Keratinocyte (primary cell): ENCODE measurements at regions not wholly inside any gene's neighbourhood (a gene's known extent, or its start where the extent isn't known, plus 50 kb on each side); places are given as distances from the start of the nearest gene placed in this dataset.

Experiments
- DNase-seq: peaks from one replicate; pipeline ENCODE4 v3.0.0-alpha.2; 2011; ENCODE audit warnings: low read depth, missing footprints, low spot score
- FAIRE-seq: peaks from 2 replicates; lab custom pipeline; 2011; peaks lifted over from hg19 to GRCh38; lab: Jason Lieb, UNC
- H2AFZ ChIP-seq: 2 replicates; pipeline ENCODE4 v1.6.0; 2012; ENCODE audit warnings: low read length, control low read depth, inconsistent platforms; ENCODE audit not compliant: control insufficient read depth
- H3K27ac ChIP-seq: 2 replicates; pipeline ENCODE4 v1.5.1; 2011; ENCODE audit warnings: low read length; ENCODE audit not compliant: control insufficient read depth, insufficient read depth
- H3K27me3 ChIP-seq: 3 replicates; pipeline ENCODE4 v1.6.0; 2011; ENCODE audit warnings: low read length; ENCODE audit not compliant: control insufficient read depth, insufficient read depth; ENCODE audit errors: extremely low read depth
- H3K36me3 ChIP-seq, 2 experiments: 2 replicates in 1 of 2; 3 replicates in 1 of 2; pipeline ENCODE4 v1.5.1; 2011; ENCODE audit warnings: low read length in 2 of 2, mild to moderate bottlenecking in 1 of 2; ENCODE audit not compliant: control insufficient read depth in 2 of 2, insufficient read depth in 2 of 2; ENCODE audit errors: extremely low read depth in 1 of 2
- H3K4me1 ChIP-seq: 3 replicates; pipeline ENCODE4 v1.5.1; 2011; ENCODE audit warnings: low read length; ENCODE audit not compliant: control insufficient read depth, insufficient read depth; ENCODE audit errors: extremely low read depth
- H3K4me2 ChIP-seq: 3 replicates; pipeline ENCODE4 v1.6.0; 2011; ENCODE audit warnings: low read depth, low read length; ENCODE audit not compliant: control insufficient read depth, insufficient read depth; ENCODE audit errors: extremely low read depth
- H3K4me3 ChIP-seq, 3 experiments: fragments of 200-600 bp in 1 of 3; sonication (generic) in 1 of 3; 2 replicates in 2 of 3; 3 replicates in 1 of 3; pipeline ENCODE4 v1.5.1; 2011 to 2016; ENCODE audit warnings: low read length in 3 of 3, mild to moderate bottlenecking in 3 of 3, control low read depth in 2 of 3, inconsistent platforms in 1 of 3, low read depth in 1 of 3, mixed read lengths in 1 of 3, mixed run types in 1 of 3, moderate library complexity in 1 of 3; ENCODE audit not compliant: control insufficient read depth in 2 of 3, insufficient read depth in 2 of 3; ENCODE audit errors: extremely low read depth in 1 of 3
- H3K79me2 ChIP-seq: 2 replicates; pipeline ENCODE4 v1.6.0; 2012; ENCODE audit warnings: low read length; ENCODE audit not compliant: control insufficient read depth, insufficient read depth
- H3K9ac ChIP-seq: 3 replicates; pipeline ENCODE4 v1.6.0; 2011; ENCODE audit warnings: low read length; ENCODE audit not compliant: control insufficient read depth, insufficient read depth; ENCODE audit errors: extremely low read depth
- H3K9me1 ChIP-seq: 3 replicates; pipeline ENCODE4 v1.6.0; 2011; ENCODE audit warnings: low read length; ENCODE audit not compliant: control insufficient read depth, insufficient read depth; ENCODE audit errors: extremely low read depth
- H3K9me3 ChIP-seq: 2 replicates; pipeline ENCODE4 v1.5.1; 2012; ENCODE audit warnings: low read depth, low read length; ENCODE audit not compliant: control insufficient read depth
- H4K20me1 ChIP-seq: 3 replicates; pipeline ENCODE4 v1.6.0; 2011; ENCODE audit warnings: low read length; ENCODE audit not compliant: control insufficient read depth, insufficient read depth; ENCODE audit errors: extremely low read depth
- CTCF ChIP-seq, 3 experiments: IDR thresholded peaks in 1 of 3; conservative IDR thresholded peaks in 1 of 3; optimal IDR thresholded peaks in 1 of 3; 2 replicates in 2 of 3; 3 replicates in 1 of 3; pipeline versions ENCODE3 to v1.5.1; 2011; ENCODE audit warnings: low read length in 3 of 3, mild to moderate bottlenecking in 3 of 3, moderate library complexity in 2 of 3, control low read depth in 1 of 3, inconsistent platforms in 1 of 3; ENCODE audit not compliant: insufficient read depth in 2 of 3; ENCODE audit errors: extremely low read depth in 1 of 3
- EZH2 ChIP-seq: IDR thresholded peaks from one replicate; pipeline ENCODE4 v1.6.1; 2012; ENCODE audit warnings: inconsistent platforms, mild to moderate bottlenecking, low read length, moderate library complexity
- dilution Hi-C: fragments of 300-500 bp; cut with MboI; formaldehyde crosslinking; loops from one replicate; pipeline ENCODE4 v1.7.0; 2020; ENCODE audit warnings: low sequenced_read_pairs; ENCODE audit not compliant: extremely low pct_ligation_motif_present

- Histone ChIP-seq H3K4me2 (no peak overlapping the region), H3K9me3 (no peaks in the 10 kb centered on the region), H3K79me2 (no peaks in the 10 kb centered on the region), H3K9me1 (no peaks in the 10 kb centered on the region), H3K4me1 (no peaks in the 10 kb centered on the region), H3K4me3 (no peak overlapping the region), H3K27me3 (no peaks in the 10 kb centered on the region), H3K27ac (no peak overlapping the region), H2AFZ (no peak overlapping the region), H3K36me3 (no peaks in the 10 kb centered on the region), H3K9ac (no peak overlapping the region), H4K20me1 (no peaks in the 10 kb centered on the region)
- dilution Hi-C loops = no loop called here
- no peak for DNase-seq
- TF ChIP-seq EZH2 (no peak), CTCF (optimal IDR thresholded peaks at IDR 0.05 in 1 of 3, IDR thresholded peaks at IDR 0.05 in 1 of 3, conservative IDR thresholded peaks at IDR 0.05 in 1 of 3; ENCODE audit: extremely low read depth in 1 of 3, insufficient read depth in 2 of 3, low read length in 3 of 3) (no peak)
- FAIRE-seq = no peak
Observed at GRCh38 chr6:86010915-86011786, 368.5 kb upstream of the SYNCRIP start.

GRCh38 chr6:85997206-85997605, 354.5 kb upstream of the SYNCRIP start:
- no peaks in the 10 kb centered on the region for H3K36me3 ChIP-seq
- H3K79me2 ChIP-seq = no peaks in the 10 kb centered on the region
- H3K9ac ChIP-seq = no peak overlapping the region
- no peak overlapping the region for H3K4me3 ChIP-seq
- H3K4me2 ChIP-seq = no peak overlapping the region
- TF ChIP-seq CTCF (optimal IDR thresholded peaks at IDR 0.05 in 1 of 3, IDR thresholded peaks at IDR 0.05 in 1 of 3, conservative IDR thresholded peaks at IDR 0.05 in 1 of 3; ENCODE audit: extremely low read depth in 1 of 3, insufficient read depth in 2 of 3, low read length in 3 of 3) (no peak), EZH2 (no peak)
- H3K4me1 ChIP-seq = no peaks in the 10 kb centered on the region
- no peak overlapping the region for H3K27ac ChIP-seq
- dilution Hi-C loops = no loop called here
- no peaks in the 10 kb centered on the region for H3K27me3 ChIP-seq
- H3K9me1 ChIP-seq = no peaks in the 10 kb centered on the region
- no peaks in the 10 kb centered on the region for H4K20me1 ChIP-seq
- FAIRE-seq (no peak), DNase-seq (no peak)
- H2AFZ ChIP-seq = no peak overlapping the region
- no peaks in the 10 kb centered on the region for H3K9me3 ChIP-seq
